PC-3 (cell line): ENCODE measurements at regions not wholly inside any gene's neighbourhood (a gene's known extent, or its start where the extent isn't known, plus 50 kb on each side); places are given as distances from the start of the nearest gene placed in this dataset.

Experiments used
- CTCF ChIP-seq: fragments of 300-600 bp; sonication (generic); conservative IDR thresholded peaks from 2 replicates; pipeline ENCODE4 v1.5.1; 2017; ENCODE audit warnings: antibody characterized with exemption, low read depth, mild to moderate bottlenecking, low read length
- EZH2 ChIP-seq: fragments of 300-600 bp; sonication (generic); IDR thresholded peaks from one replicate; pipeline ENCODE4 v1.6.1; 2017; ENCODE audit warnings: antibody characterized with exemption, mild to moderate bottlenecking, low read length; ENCODE audit not compliant: unreplicated experiment
- EZH2phosphoT487 ChIP-seq: fragments of 300-600 bp; sonication (generic); IDR thresholded peaks from 2 replicates; pipeline ENCODE4 v1.6.1; 2018; ENCODE audit warnings: mild to moderate bottlenecking, antibody characterized with exemption, low read length, borderline replicate concordance

DNA sequence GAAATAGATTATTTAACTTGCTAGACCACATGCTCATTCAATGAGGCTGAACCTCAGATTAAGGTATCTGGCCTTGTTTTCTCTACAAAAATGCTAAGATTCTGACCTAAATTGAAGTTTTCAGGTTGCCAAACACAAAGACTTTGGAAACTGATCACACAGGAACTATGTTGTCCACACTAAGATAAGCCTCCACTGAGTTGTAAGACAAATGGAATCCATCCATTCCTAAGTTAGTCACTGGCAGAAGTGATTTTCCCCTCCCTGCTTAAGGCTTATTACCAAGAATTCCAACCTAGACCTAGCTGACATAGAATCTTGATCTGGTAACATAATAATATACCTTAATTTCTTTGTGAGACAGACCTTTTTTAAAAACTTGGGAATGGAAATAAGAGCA, 608.1 kb downstream of the TENT5A start:
- TF ChIP-seq CTCF: no peak
- TF ChIP-seq EZH2phosphoT487: no peak
- no peak for TF ChIP-seq EZH2
